VCaP (cell line): ENCODE measurements at regions not wholly inside any gene's neighbourhood (a gene's known extent, or its start where the extent isn't known, plus 50 kb on each side); places are given as distances from the start of the nearest gene placed in this dataset.

Experiments used
- H3K27ac ChIP-seq: fragments of 450-650 bp; 2 replicates; pipeline ENCODE4 v1.5.1; 2017
- TF ChIP-seq, protein P1 (sequence below): fragments of 450-650 bp; conservative IDR thresholded peaks from 2 replicates; pipeline ENCODE4 v1.5.1; 2017; ENCODE audit warnings: mild to moderate bottlenecking, moderate library complexity

GRCh38 chrX:69386681-69387080 is 117.4 kb upstream of the NALF2 start:
- TF ChIP-seq, protein P1, sequence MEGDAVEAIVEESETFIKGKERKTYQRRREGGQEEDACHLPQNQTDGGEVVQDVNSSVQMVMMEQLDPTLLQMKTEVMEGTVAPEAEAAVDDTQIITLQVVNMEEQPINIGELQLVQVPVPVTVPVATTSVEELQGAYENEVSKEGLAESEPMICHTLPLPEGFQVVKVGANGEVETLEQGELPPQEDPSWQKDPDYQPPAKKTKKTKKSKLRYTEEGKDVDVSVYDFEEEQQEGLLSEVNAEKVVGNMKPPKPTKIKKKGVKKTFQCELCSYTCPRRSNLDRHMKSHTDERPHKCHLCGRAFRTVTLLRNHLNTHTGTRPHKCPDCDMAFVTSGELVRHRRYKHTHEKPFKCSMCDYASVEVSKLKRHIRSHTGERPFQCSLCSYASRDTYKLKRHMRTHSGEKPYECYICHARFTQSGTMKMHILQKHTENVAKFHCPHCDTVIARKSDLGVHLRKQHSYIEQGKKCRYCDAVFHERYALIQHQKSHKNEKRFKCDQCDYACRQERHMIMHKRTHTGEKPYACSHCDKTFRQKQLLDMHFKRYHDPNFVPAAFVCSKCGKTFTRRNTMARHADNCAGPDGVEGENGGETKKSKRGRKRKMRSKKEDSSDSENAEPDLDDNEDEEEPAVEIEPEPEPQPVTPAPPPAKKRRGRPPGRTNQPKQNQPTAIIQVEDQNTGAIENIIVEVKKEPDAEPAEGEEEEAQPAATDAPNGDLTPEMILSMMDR = no peak
- no peak overlapping the region for H3K27ac ChIP-seq

- TF ChIP-seq, protein P1 = no peak
- no peak overlapping the region for H3K27ac ChIP-seq
Observed at GRCh38 chrX:69379412-69379811, 124.7 kb upstream of the NALF2 start.

DNA sequence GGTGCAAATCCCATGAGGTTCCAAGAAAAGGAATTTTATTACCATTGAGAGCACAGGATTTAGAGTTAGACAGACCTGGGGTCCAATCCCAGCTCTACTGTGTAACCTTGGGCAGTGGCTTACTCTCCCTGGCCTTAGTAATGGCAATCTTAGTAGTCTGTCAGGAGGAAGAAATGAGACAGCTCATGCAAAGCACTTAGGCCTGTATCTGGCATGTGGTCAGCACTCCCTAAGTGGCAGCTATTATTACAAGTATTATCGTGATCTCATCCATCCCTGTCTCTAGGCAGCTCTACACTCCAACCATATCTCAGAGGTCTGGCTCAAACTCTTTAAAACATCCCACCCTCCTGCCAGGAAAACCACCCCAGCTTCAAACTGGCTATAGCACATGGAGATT is 129.6 kb upstream of the NALF2 start:
- H3K27ac ChIP-seq = no peak overlapping the region
- TF ChIP-seq, protein P1 = no peak

GRCh38 chrX:69372435-69372834 is 131.7 kb upstream of the NALF2 start:
- TF ChIP-seq, protein P1 = no peak
- no peak overlapping the region for H3K27ac ChIP-seq

DNA sequence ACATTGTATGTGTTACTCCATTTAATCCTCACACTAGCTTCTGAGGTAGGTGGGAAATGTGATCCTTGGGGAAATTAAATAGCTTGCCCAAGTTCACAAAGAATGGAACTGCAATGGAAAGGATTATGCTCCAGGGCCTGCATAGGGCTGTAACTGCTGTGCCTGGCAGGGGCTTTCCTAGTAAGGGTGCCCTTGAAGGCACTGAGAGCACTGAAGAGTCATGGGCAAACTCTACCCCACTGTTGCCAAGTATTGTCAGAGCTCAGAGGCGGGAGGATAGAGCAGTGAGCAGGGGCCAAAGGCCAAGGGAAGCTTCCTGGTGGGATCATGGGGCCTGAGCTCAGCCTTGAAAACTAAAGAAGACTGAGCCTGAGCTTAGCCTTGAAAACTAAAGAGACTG is 133.0 kb upstream of the NALF2 start:
- TF ChIP-seq, protein P1 = no peak
- H3K27ac ChIP-seq = no peak overlapping the region

- TF ChIP-seq, protein P1 = no peak
- H3K27ac ChIP-seq = no peak overlapping the region
Observed at GRCh38 chrX:69369999-69370398, 134.1 kb upstream of the NALF2 start.

GRCh38 chrX:69366183-69366582 is 137.9 kb upstream of the NALF2 start:
- TF ChIP-seq, protein P1 = no peak
- H3K27ac ChIP-seq = no peak overlapping the region

DNA sequence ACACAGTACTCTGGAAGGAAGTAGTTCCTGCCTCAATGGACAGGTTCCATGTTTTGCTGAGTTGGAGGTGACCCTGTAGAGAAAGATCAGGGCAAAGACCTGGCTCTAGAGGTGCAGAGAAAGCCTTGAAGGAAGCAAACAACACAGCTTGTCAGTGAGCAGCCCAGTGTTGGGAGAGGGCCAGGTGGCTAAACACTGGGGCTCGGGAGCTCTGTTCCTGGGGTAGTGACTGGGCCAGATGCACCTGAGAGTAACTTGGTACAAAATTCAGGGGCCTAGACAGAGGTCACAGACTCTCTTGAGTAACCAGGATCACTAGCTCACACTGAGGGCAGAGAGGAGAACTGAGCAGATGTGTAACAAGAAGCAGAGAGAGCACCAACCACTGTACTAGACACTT is 138.4 kb upstream of the NALF2 start:
- TF ChIP-seq, protein P1 = no peak

More for the DNA sequence above, 138.4 kb upstream of the NALF2 start:
- no peak overlapping the region for H3K27ac ChIP-seq
